ENCODE measurements at regions not wholly inside any gene's neighbourhood (a gene's known extent, or its start where the extent isn't known, plus 50 kb on each side); places are given as distances from the start of the nearest gene placed in this dataset.

DNA sequence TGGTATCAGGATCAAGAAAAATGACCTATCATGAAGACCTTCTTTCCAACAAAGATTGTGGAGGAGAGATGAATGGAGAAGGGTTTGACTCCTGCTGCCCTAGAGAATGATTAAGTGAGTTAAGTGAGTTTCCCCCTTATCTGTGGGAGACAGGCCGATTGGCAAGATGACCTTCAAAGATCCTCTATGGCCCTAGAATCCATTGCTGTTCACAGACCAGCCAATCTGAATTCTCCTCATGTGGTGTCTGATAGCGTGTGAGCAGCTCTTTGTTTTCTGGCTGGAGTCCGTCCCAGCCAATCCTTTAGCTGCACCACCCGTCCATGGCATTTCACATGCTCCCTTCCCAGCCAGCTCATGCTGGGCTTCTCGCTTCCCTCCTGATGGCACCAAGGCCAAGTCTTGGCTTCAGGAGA lies 79.4 kb downstream of the MARCHF4 start:
- no peak for DNase-seq (ENCODE audit: low spot score)
- in situ Hi-C loops (cut with MboI; ENCODE audit: low sequenced_read_pairs, unreplicated experiment) = no loop called here
- TF ChIP-seq, protein P1, sequence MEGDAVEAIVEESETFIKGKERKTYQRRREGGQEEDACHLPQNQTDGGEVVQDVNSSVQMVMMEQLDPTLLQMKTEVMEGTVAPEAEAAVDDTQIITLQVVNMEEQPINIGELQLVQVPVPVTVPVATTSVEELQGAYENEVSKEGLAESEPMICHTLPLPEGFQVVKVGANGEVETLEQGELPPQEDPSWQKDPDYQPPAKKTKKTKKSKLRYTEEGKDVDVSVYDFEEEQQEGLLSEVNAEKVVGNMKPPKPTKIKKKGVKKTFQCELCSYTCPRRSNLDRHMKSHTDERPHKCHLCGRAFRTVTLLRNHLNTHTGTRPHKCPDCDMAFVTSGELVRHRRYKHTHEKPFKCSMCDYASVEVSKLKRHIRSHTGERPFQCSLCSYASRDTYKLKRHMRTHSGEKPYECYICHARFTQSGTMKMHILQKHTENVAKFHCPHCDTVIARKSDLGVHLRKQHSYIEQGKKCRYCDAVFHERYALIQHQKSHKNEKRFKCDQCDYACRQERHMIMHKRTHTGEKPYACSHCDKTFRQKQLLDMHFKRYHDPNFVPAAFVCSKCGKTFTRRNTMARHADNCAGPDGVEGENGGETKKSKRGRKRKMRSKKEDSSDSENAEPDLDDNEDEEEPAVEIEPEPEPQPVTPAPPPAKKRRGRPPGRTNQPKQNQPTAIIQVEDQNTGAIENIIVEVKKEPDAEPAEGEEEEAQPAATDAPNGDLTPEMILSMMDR (IDR thresholded peaks at IDR 0.05; ENCODE audit: borderline replicate concordance, control extremely low read depth, extremely low read depth, insufficient read depth, missing control alignments) = no peak

DNA sequence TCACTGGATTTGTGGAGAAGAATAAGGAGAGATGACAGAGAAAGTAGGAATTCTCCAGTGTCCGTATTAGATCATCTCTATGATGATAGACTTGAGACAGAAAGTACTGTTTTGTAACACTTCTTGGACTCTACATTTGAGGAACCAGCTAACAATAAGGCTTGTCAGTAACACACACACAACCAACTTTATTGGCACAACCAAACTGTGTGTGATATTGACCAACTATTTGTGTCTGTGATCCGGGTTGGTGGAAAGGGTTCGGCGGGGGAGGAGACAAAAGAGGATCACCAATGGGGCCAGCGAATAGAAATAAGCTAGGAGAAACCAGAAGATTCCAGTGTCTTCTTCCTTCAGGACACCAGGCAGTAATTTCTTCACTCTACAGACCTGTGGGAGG lies 79.8 kb downstream of the MARCHF4 start:
- TF ChIP-seq, protein P1 (IDR thresholded peaks at IDR 0.05; ENCODE audit: borderline replicate concordance, control extremely low read depth, extremely low read depth, insufficient read depth, missing control alignments) = no peak
- in situ Hi-C loops (cut with MboI; ENCODE audit: low sequenced_read_pairs, unreplicated experiment) = no loop called here
- DNase-seq (ENCODE audit: low spot score) = no peak

DNA sequence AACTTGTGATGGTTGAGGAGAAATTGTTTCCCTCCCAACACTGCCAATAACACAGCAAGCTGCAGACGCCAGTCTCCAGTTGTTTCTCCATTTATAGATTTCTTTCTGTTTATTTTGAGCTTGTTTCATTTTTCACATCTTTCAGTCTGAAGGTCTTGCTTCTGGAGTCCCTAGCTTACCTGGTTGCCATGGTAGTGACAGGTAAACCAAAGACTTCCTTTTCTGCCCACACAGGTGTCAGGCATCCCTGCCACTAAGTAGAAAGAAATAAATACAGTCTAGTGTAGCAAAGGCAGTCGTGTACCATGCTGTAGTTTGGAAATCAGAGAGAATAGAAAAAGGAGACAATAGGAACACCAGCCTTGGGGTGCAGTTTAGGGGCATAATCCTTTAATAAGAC lies 82.8 kb downstream of the MARCHF4 start:
- DNase-seq (ENCODE audit: low spot score) = no peak

DNA sequence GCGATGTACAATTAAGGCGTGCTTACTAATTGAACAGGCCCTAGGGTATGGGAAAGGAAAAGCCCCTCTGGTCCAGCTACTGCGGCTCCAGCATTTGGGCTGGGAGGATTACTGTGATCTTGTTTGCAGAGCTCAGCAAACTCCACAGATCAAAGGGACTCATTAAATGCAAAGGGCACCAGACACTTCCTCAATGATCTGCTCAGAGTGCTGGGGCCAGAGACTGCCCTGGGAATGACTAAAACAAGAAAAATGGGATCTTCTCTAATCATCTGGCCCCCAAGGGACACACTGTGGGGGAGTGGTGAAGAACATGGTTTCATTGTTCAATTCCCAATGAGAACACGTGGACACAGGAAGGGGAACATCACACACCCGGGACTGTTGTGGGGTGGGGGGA lies 85.0 kb downstream of the MARCHF4 start:
- in situ Hi-C loops (cut with MboI; ENCODE audit: low sequenced_read_pairs, unreplicated experiment) = no loop called here
- no peak for DNase-seq (ENCODE audit: low spot score)
- TF ChIP-seq, protein P1 (IDR thresholded peaks at IDR 0.05; ENCODE audit: borderline replicate concordance, control extremely low read depth, extremely low read depth, insufficient read depth, missing control alignments) = no peak

More for the DNA sequence above, 82.8 kb downstream of the MARCHF4 start:
- TF ChIP-seq, protein P1 (IDR thresholded peaks at IDR 0.05; ENCODE audit: borderline replicate concordance, control extremely low read depth, extremely low read depth, insufficient read depth, missing control alignments) = no peak
- in situ Hi-C loops (cut with MboI; ENCODE audit: low sequenced_read_pairs, unreplicated experiment) = no loop called here

DNA sequence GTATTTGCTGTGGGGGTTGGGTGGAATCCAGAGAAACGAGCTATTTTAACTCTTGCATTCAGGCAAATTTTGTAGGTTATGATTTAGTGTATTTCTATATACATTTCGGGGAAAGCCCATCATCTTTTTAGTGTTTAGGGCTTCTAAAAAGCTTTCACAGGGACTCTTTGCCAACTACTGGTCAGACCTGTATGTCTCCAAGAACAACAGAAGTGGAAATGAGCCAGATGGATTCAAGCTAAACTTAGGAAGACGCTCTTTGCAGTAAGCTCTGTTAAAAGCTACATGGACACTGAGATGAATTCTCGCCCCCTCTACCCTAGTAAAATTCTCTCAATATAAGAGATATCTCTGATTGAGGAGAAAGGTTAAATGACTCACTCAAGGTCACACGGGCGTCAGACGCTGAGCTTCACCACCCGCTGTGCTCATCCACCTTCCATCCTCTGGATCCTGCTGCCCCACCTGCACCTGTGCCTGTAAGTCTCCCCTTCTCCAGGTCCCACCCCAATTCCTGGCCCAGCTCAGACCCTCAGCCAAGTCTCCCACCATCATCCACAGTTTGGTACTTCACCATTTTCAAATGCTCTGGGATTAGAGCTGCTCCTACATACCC lies 85.6 kb downstream of the MARCHF4 start:
- no peak for DNase-seq (ENCODE audit: low spot score)
- TF ChIP-seq, protein P1 (IDR thresholded peaks at IDR 0.05; ENCODE audit: borderline replicate concordance, control extremely low read depth, extremely low read depth, insufficient read depth, missing control alignments) = no peak
- in situ Hi-C loops (cut with MboI; ENCODE audit: low sequenced_read_pairs, unreplicated experiment) = no loop called here

DNA sequence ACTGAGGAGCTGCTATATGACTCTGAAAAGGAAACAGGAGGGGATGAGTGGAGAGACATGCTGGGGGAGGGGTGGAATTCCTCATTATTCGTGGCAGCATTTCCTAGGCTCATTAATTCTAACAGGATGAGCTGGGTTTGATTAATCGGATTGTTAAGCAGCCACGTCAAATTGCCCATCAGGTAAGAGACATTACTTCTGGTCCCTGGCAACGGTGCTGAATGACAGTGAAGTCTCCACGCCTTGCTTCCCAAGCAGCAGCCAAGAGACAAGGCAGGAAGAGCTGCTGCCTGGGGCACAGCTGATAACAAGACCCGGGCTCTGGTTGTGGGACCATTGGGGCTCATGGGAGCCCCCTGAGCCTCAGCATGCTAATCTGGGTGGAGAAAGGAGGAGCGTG lies 86.6 kb downstream of the MARCHF4 start:
- in situ Hi-C loops (cut with MboI; ENCODE audit: low sequenced_read_pairs, unreplicated experiment) = no loop called here
- TF ChIP-seq, protein P1 (IDR thresholded peaks at IDR 0.05; ENCODE audit: borderline replicate concordance, control extremely low read depth, extremely low read depth, insufficient read depth, missing control alignments) = no peak
- no peak for DNase-seq (ENCODE audit: low spot score)
